Loucy (cell line): ENCODE measurements at regions not wholly inside any gene's neighbourhood (a gene's known extent, or its start where the extent isn't known, plus 50 kb on each side); places are given as distances from the start of the nearest gene placed in this dataset.

Experiments used
- H2AFZ ChIP-seq: fragments of 200-600 bp; sonication (generic); 2 replicates; pipeline ENCODE4 v1.6.0; 2016; ENCODE audit warnings: antibody characterized with exemption, mild to moderate bottlenecking, low read length, moderate library complexity
- H3F3A ChIP-seq: fragments of 200-600 bp; 2 replicates; pipeline ENCODE4 v1.6.0; 2016; ENCODE audit warnings: antibody characterized with exemption, low read depth, mild to moderate bottlenecking
- H3K27me3 ChIP-seq: fragments of 200-600 bp; sonication (generic); 2 replicates; pipeline ENCODE4 v1.6.1; 2014; ENCODE audit warnings: low read length, mild to moderate bottlenecking; ENCODE audit not compliant: insufficient read depth, poor library complexity, severe bottlenecking
- H3K36me3 ChIP-seq: fragments of 200-600 bp; sonication (generic); 2 replicates; pipeline ENCODE4 v1.6.1; 2016; ENCODE audit warnings: low read length; ENCODE audit not compliant: insufficient read depth
- H3K4me1 ChIP-seq: fragments of 200-600 bp; sonication (generic); 2 replicates; pipeline ENCODE4 v1.5.1; 2014; ENCODE audit warnings: low read length, mild to moderate bottlenecking; ENCODE audit not compliant: insufficient read depth, poor library complexity, severe bottlenecking
- H3K4me2 ChIP-seq: fragments of 200-600 bp; sonication (generic); 2 replicates; pipeline ENCODE4 v1.6.0; 2014; ENCODE audit warnings: antibody characterized with exemption, low read length, low read depth, mild to moderate bottlenecking; ENCODE audit not compliant: poor library complexity, severe bottlenecking
- H3K4me3 ChIP-seq: fragments of 200-600 bp; sonication (generic); 2 replicates; pipeline ENCODE4 v1.5.1; 2014; ENCODE audit warnings: low read length, mild to moderate bottlenecking, mixed read lengths; ENCODE audit not compliant: poor library complexity, severe bottlenecking
- H3K79me2 ChIP-seq: fragments of 200-600 bp; sonication (generic); 2 replicates; pipeline ENCODE4 v1.6.1; 2014; ENCODE audit warnings: low read length; ENCODE audit not compliant: insufficient read depth
- H3K9ac ChIP-seq: fragments of 200-600 bp; sonication (generic); 2 replicates; pipeline ENCODE4 v1.6.0; 2014; ENCODE audit warnings: mild to moderate bottlenecking, low read depth, low read length, moderate library complexity; ENCODE audit not compliant: poor library complexity, severe bottlenecking
- H3K9me2 ChIP-seq: fragments of 200-600 bp; sonication (generic); replicated peaks from 2 replicates; pipeline ENCODE4 v1.6.1; 2016; ENCODE audit warnings: low read depth, low read length, mixed read lengths
- H3K9me3 ChIP-seq: fragments of 200-600 bp; sonication (generic); 2 replicates; pipeline ENCODE4 v1.6.1; 2014; ENCODE audit warnings: mild to moderate bottlenecking, antibody characterized with exemption, low read length, low read depth; ENCODE audit not compliant: insufficient read depth
- H4K20me1 ChIP-seq: fragments of 200-600 bp; sonication (generic); 2 replicates; pipeline ENCODE4 v1.6.0; 2014; ENCODE audit warnings: antibody characterized with exemption, low read length, mild to moderate bottlenecking; ENCODE audit not compliant: insufficient read depth, poor library complexity, severe bottlenecking
- EZH2phosphoT487 ChIP-seq: fragments of 200-600 bp; IDR thresholded peaks from 2 replicates; pipeline ENCODE4 v1.6.1; 2018; ENCODE audit warnings: antibody characterized with exemption, mild to moderate bottlenecking, moderate library complexity, borderline replicate concordance
- TF ChIP-seq, protein P1 (sequence below): fragments of 200-600 bp; sonication (generic); conservative IDR thresholded peaks from 2 replicates; pipeline ENCODE4 v1.5.1; 2014; ENCODE audit warnings: mild to moderate bottlenecking, antibody characterized with exemption, low read length

DNA sequence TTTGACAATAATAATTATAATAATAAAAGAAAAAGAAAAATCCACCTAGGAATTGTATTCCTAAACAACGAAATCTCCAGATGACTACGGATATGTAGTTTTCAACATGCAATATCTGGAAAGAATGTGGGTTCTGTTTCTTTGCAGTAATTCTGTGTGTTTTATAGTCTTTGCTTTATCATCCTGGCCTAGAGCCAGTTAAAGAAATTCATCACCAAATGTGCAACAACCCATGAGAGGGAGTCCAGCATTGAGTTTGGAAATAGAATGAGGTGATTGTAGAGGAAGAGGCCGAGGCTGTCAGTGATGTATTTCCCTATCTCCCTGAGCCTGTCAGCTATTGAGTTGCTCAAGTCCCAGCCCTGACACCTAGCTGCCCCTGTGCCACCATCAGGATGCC lies 200.5 kb upstream of the DCN start:
- Histone ChIP-seq H3K36me3 (no peaks in the 10 kb centered on the region), H3K4me3 (no peak overlapping the region), H3K4me2 (no peak overlapping the region), H3F3A (no peaks in the 10 kb centered on the region), H4K20me1 (no peaks in the 10 kb centered on the region), H3K9me3 (no peaks in the 10 kb centered on the region), H3K79me2 (no peaks in the 10 kb centered on the region), H2AFZ (no peak overlapping the region), H3K4me1 (peaks cover 9% of the 10 kb centered on the region), H3K27me3 (no peaks in the 10 kb centered on the region), H3K9ac (no peak overlapping the region), H3K9me2 (no peaks in the 10 kb centered on the region)
- TF ChIP-seq, protein P1, sequence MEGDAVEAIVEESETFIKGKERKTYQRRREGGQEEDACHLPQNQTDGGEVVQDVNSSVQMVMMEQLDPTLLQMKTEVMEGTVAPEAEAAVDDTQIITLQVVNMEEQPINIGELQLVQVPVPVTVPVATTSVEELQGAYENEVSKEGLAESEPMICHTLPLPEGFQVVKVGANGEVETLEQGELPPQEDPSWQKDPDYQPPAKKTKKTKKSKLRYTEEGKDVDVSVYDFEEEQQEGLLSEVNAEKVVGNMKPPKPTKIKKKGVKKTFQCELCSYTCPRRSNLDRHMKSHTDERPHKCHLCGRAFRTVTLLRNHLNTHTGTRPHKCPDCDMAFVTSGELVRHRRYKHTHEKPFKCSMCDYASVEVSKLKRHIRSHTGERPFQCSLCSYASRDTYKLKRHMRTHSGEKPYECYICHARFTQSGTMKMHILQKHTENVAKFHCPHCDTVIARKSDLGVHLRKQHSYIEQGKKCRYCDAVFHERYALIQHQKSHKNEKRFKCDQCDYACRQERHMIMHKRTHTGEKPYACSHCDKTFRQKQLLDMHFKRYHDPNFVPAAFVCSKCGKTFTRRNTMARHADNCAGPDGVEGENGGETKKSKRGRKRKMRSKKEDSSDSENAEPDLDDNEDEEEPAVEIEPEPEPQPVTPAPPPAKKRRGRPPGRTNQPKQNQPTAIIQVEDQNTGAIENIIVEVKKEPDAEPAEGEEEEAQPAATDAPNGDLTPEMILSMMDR = no peak
- no peak for TF ChIP-seq EZH2phosphoT487

DNA sequence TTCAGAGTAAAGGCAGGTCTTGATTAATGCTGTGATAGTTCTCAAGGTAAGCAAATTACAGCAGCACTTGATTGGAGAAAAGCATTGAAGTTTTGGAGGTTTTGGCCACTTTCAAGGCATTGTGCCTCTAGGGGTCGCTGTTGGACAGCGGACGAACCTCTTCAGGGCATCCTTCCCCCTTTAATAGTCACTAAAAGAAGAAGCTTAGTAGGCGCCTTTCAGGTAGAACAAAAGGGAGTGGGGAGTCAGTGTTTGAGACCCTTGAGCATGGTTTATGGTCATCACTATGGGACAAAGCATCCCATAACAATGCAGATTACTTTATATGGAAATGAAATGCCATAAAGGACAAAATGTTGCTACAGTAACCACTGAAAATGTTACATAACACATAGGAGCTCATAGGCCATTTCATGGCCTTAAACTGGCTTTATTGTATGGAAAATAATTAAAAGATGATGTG lies 199.5 kb upstream of the DCN start:
- H2AFZ ChIP-seq = peak overlapping the region; percentile 96
- H3K27me3 ChIP-seq = no peaks in the 10 kb centered on the region
- no peak for TF ChIP-seq EZH2phosphoT487
- TF ChIP-seq, protein P1 = peak; percentile 89
- no peaks in the 10 kb centered on the region for H3K9me3 ChIP-seq
- H3K36me3 ChIP-seq = no peaks in the 10 kb centered on the region
- H3K4me1 ChIP-seq = peaks cover 9% of the 10 kb centered on the region
- no peaks in the 10 kb centered on the region for H4K20me1 ChIP-seq
- H3K9ac ChIP-seq = peak overlapping the region; percentile 49
- H3K4me2 ChIP-seq = peak overlapping the region; percentile 67
- no peaks in the 10 kb centered on the region for H3K79me2 ChIP-seq
- H3F3A ChIP-seq = no peaks in the 10 kb centered on the region
- peak overlapping the region; percentile 69 for H3K4me3 ChIP-seq
- no peaks in the 10 kb centered on the region for H3K9me2 ChIP-seq

DNA sequence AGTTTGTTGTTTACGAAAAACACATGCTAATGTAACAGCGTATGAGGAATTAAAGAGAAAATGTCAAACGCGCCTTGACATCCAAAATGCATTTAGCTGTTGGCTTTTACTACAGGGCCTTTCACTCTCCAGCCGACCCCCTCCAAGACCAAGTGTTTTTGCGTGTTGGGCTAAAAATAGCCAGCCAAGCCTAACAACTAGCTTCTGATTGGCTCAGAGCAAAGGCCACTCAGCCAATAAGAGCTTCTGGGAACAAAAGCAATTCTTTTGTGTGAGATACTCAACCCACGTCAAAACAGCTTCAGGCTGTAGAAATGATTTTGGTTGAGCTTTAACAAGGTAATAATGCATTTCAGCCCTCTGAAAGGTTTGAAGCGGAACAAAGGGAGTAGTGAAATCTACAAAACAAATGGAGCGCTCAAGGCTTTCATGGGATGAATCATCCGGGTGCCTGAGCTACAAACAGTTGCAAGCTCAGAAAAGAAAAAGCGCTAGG lies 198.7 kb upstream of the DCN start:
- Histone ChIP-seq H3K4me3 (peak overlapping the region; percentile 69), H3K79me2 (no peaks in the 10 kb centered on the region), H3K9ac (peak overlapping the region; percentile 49)

More for the DNA sequence above, 198.7 kb upstream of the DCN start:
- H3F3A ChIP-seq = no peaks in the 10 kb centered on the region
- no peaks in the 10 kb centered on the region for H3K9me2 ChIP-seq
- H3K36me3 ChIP-seq = no peaks in the 10 kb centered on the region
- peak overlapping the region; percentile 96 for H2AFZ ChIP-seq
- TF ChIP-seq, protein P1 = no peak
- TF ChIP-seq EZH2phosphoT487 = no peak
- no peaks in the 10 kb centered on the region for H3K27me3 ChIP-seq
- H4K20me1 ChIP-seq = no peaks in the 10 kb centered on the region
- H3K4me2 ChIP-seq = peak overlapping the region; percentile 67
- H3K9me3 ChIP-seq = no peaks in the 10 kb centered on the region
- H3K4me1 ChIP-seq = peaks cover 9% of the 10 kb centered on the region
